T47D (cell line): ENCODE measurements at regions not wholly inside any gene's neighbourhood (a gene's known extent, or its start where the extent isn't known, plus 50 kb on each side); places are given as distances from the start of the nearest gene placed in this dataset.

ENCODE experiments used
- DNase-seq, 2 experiments: peaks; one replicate each; pipeline versions ENCODE4 v3.0.0 to v3.0.0-alpha.2; 2011 to 2012; ENCODE audit warnings: low read depth in 1 of 2, low spot score in 1 of 2
- JUND ChIP-seq: IDR thresholded peaks from 2 replicates; pipeline ENCODE4 v1.6.1; 2012; ENCODE audit warnings: low read depth
- in situ Hi-C: cut with HindIII; loops from 2 replicates; pipeline ENCODE4 v1.10.0; 2016; ENCODE audit warnings: low sequenced_read_pairs, low pct_unique_long_range_greater_than_20kb

GRCh38 chr12:107464644-107465043, 221.0 kb upstream of the PWP1 start:
- TF ChIP-seq JUND, result no peak
- in situ Hi-C loops, result no loop called here

GRCh38 chr12:107465625-107466024, 220.0 kb upstream of the PWP1 start:
- no peak for TF ChIP-seq JUND
- in situ Hi-C loops, result no loop called here
- DNase-seq, result no peak

More at GRCh38 chr12:107464644-107465043, 221.0 kb upstream of the PWP1 start:
- DNase-seq, result no peak

GRCh38 chr12:107467716-107468115, 217.9 kb upstream of the PWP1 start:
- DNase-seq, result no peak
- in situ Hi-C loops, result no loop called here

GRCh38 chr12:107468182-107468581, 217.4 kb upstream of the PWP1 start:
- TF ChIP-seq JUND, result no peak
- no peak for DNase-seq
- in situ Hi-C loops, result no loop called here

More at GRCh38 chr12:107467716-107468115, 217.9 kb upstream of the PWP1 start:
- TF ChIP-seq JUND, result no peak

- no peak for DNase-seq
- TF ChIP-seq JUND, result no peak
- in situ Hi-C loops, result no loop called here
Observed at GRCh38 chr12:107469011-107469410, 216.6 kb upstream of the PWP1 start.

- no peak for DNase-seq
- TF ChIP-seq JUND, result no peak
- in situ Hi-C loops, result no loop called here
Observed at GRCh38 chr12:107470645-107471044, 215.0 kb upstream of the PWP1 start.

GRCh38 chr12:107472308-107472707, 213.3 kb upstream of the PWP1 start:
- DNase-seq, result no peak
- TF ChIP-seq JUND, result no peak
- in situ Hi-C loops, result no loop called here

- in situ Hi-C loops, result no loop called here
- TF ChIP-seq JUND, result no peak
- DNase-seq, result no peak
Observed at GRCh38 chr12:107474099-107474498, 211.5 kb upstream of the PWP1 start.

- in situ Hi-C loops, result no loop called here
Observed at GRCh38 chr12:107474639-107475539, 210.7 kb upstream of the PWP1 start.

GRCh38 chr12:107475900-107476299, 209.7 kb upstream of the PWP1 start:
- TF ChIP-seq JUND, result no peak
- DNase-seq, result no peak
- in situ Hi-C loops, result no loop called here

More at GRCh38 chr12:107474639-107475539, 210.7 kb upstream of the PWP1 start:
- no peak for DNase-seq
- no peak for TF ChIP-seq JUND

- DNase-seq, result no peak
- in situ Hi-C loops, result no loop called here
- TF ChIP-seq JUND, result no peak
Observed at GRCh38 chr12:107477018-107477417, 208.6 kb upstream of the PWP1 start.

- TF ChIP-seq JUND, result no peak
- in situ Hi-C loops, result no loop called here
- DNase-seq, result no peak
Observed at GRCh38 chr12:107477947-107478610, 207.5 kb upstream of the PWP1 start.

GRCh38 chr12:107478881-107479280, 206.7 kb upstream of the PWP1 start:
- TF ChIP-seq JUND, result no peak
- no peak for DNase-seq
- in situ Hi-C loops, result no loop called here
